Endothelial cell (in vitro differentiated cells): ENCODE measurements at regions not wholly inside any gene's neighbourhood (a gene's known extent, or its start where the extent isn't known, plus 50 kb on each side); places are given as distances from the start of the nearest gene placed in this dataset.
"Not testable (repeated sequence)": the region's sequence is repeated elsewhere in the genome, so short reads cannot be mapped to it uniquely, and the experiment has no call there.

Experiments used
- DNase-seq: peaks from one replicate; pipeline ENCODE4 v3.0.0; 2021; ENCODE audit warnings: low spot score
- H3K27ac Mint-ChIP-seq: one replicate; pipeline ENCODE4 v1.8.0; 2021; ENCODE audit warnings: mixed read lengths, inconsistent platforms; ENCODE audit not compliant: unreplicated experiment
- H3K27me3 Mint-ChIP-seq: one replicate; pipeline ENCODE4 v1.8.0; 2021; ENCODE audit warnings: mild to moderate bottlenecking, moderate library complexity, mixed read lengths, inconsistent platforms; ENCODE audit not compliant: unreplicated experiment
- H3K36me3 Mint-ChIP-seq: one replicate; pipeline ENCODE4 v1.8.0; 2021; ENCODE audit warnings: mild to moderate bottlenecking, low read depth, mixed read lengths, inconsistent platforms; ENCODE audit not compliant: unreplicated experiment
- H3K4me1 Mint-ChIP-seq: one replicate; pipeline ENCODE4 v1.8.0; 2021; ENCODE audit warnings: mild to moderate bottlenecking, mixed read lengths, inconsistent platforms; ENCODE audit not compliant: unreplicated experiment
- H3K4me3 Mint-ChIP-seq: one replicate; pipeline ENCODE4 v1.8.0; 2021; ENCODE audit warnings: mild to moderate bottlenecking, mixed read lengths, inconsistent platforms; ENCODE audit not compliant: unreplicated experiment
- H3K9me3 Mint-ChIP-seq: one replicate; pipeline ENCODE4 v1.8.0; 2021; ENCODE audit warnings: mixed read lengths, inconsistent platforms; ENCODE audit not compliant: unreplicated experiment
- CTCF ChIP-seq: fragments of 200-600 bp; sonication (generic); IDR thresholded peaks from one replicate; pipeline ENCODE4 v1.5.0; 2021; ENCODE audit warnings: antibody characterized with exemption; ENCODE audit not compliant: unreplicated experiment

- Mint-ChIP-seq H3K27me3 (peaks cover 8% of the 10 kb centered on the region), H3K36me3 (no peaks in the 10 kb centered on the region), H3K27ac (no peak overlapping the region)
These were observed 301.3 kb upstream of the IGF1R start for GRCh38 chr15:98347001-98347400.

DNA sequence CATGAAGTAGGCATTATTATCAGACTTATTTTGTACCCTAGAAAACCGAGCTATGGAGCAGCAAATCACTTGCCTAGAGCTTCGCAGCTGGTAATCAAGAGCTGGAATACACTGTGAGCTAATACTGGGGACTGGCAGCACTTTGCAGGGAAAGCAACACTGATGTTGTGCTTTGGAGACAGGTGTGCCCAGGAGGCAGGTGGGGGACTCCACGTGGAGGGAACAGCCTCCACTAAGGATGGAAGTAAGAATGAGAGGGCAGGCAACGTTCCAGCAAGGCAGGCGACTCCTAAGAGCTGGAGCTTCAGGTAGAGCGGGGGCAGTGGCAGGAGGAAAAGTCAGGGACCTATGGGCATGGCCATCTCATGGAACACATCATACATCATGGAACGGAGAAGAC, 300.5 kb upstream of the IGF1R start:
- no peak for TF ChIP-seq CTCF
- no peak for DNase-seq
- Mint-ChIP-seq H3K36me3 (no peaks in the 10 kb centered on the region), H3K9me3 (peaks cover 8% of the 10 kb centered on the region), H3K4me1 (no peaks in the 10 kb centered on the region), H3K27ac (no peak overlapping the region), H3K4me3 (no peak overlapping the region), H3K27me3 (peaks cover 8% of the 10 kb centered on the region)

More at GRCh38 chr15:98347001-98347400, 301.3 kb upstream of the IGF1R start:
- H3K9me3 Mint-ChIP-seq = peaks cover 8% of the 10 kb centered on the region
- no peak for TF ChIP-seq CTCF
- DNase-seq = no peak
- H3K4me1 Mint-ChIP-seq = no peaks in the 10 kb centered on the region
- H3K4me3 Mint-ChIP-seq = no peak overlapping the region

DNA sequence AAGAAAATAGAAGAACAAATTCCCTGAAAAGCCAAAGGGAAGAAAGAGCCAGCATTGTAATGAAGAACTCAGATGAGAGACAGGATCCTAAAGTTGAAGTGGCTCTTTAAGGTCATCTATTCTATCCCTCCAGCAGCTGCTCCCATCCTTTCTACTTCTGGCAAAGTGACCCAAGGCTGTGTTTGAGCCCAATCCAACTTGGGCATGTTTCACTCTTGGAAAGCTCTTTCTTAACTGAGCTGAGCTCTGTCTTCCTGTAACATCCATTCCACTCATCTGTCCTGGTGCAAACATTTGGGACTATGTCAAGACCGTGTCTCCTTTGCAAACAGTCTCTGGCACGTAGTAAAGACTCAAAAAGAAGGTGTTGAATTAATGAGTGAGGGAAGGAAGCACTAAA, 298.1 kb upstream of the IGF1R start:
- no peaks in the 10 kb centered on the region for H3K36me3 Mint-ChIP-seq
- H3K27ac Mint-ChIP-seq = no peak overlapping the region
- no peaks in the 10 kb centered on the region for H3K4me1 Mint-ChIP-seq
- H3K27me3 Mint-ChIP-seq = peaks cover 6% of the 10 kb centered on the region
- TF ChIP-seq CTCF = no peak
- H3K4me3 Mint-ChIP-seq = no peak overlapping the region
- peaks cover 4% of the 10 kb centered on the region for H3K9me3 Mint-ChIP-seq
- no peak for DNase-seq

DNA sequence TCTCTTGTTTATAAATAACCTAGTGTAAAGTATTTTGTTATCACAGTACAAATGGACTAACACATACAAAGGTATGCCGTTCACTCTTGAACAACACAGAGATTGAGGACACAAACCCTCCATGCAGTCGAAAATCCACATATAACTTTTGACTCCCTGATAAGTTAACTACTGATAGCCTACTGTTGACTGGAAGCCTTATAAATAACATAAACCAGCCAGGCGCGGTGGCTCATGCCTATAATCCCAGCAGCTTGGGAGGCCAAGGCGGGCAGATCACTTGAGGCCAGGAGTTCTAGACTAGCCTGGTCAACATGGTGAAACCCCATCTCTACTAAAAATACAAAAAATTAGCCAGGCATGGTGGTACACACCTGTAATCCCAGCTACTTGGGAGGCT, 290.1 kb upstream of the IGF1R start:
- H3K36me3 Mint-ChIP-seq, H3K4me3 Mint-ChIP-seq, H3K27ac Mint-ChIP-seq, DNase-seq, H3K27me3 Mint-ChIP-seq, H3K4me1 Mint-ChIP-seq, H3K9me3 Mint-ChIP-seq: not testable (repeated sequence)

DNA sequence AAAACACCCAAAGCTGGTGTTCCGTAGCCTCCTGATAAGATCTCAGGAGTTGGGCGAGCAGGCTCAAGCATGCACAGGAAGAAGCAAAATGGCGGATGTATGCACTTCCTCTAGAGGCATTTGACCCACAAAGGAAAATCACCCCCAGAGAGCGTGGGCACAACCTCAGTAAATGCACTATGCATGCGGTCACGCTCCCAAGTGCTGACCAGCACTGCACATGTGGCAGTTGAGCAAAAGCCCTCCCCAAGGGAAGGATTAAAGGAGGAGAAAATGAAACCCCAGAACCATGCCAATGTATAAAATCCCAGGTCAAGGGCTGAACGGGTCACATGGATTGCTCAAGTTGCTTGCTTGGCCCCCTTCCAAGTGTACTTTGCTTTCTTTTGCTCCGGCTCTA, 289.4 kb upstream of the IGF1R start:
- Mint-ChIP-seq H3K36me3 (no peaks in the 10 kb centered on the region), H3K9me3 (no peaks in the 10 kb centered on the region), H3K4me1 (no peaks in the 10 kb centered on the region), H3K4me3 (no peak overlapping the region), H3K27ac (no peak overlapping the region), H3K27me3 (no peaks in the 10 kb centered on the region)
- TF ChIP-seq CTCF = no peak
- DNase-seq = no peak

DNA sequence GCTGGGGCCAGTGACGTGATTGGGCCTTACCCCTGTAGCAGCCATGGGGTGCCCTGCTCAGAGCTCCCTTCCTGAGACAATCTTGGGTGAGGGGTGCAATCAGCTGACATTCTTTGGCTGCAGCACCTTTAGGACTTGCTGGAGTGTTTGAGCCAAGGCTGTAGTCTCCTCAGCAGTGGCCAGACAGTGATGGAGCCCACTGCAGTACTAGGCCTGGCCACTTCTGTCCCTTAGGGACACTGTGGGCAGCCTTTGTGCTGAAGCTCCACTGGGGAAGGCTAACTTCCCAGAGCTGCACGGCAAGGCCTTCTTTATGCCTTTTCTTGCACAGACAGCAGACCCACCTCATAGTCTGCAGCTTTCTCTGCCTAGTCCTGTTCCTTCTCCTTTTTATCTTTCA, 284.9 kb upstream of the IGF1R start:
- no peaks in the 10 kb centered on the region for H3K4me1 Mint-ChIP-seq
- no peak overlapping the region for H3K27ac Mint-ChIP-seq
- no peak for DNase-seq
- no peak overlapping the region for H3K4me3 Mint-ChIP-seq
- no peaks in the 10 kb centered on the region for H3K36me3 Mint-ChIP-seq
- TF ChIP-seq CTCF = no peak
- peaks cover 1% of the 10 kb centered on the region for H3K27me3 Mint-ChIP-seq
- H3K9me3 Mint-ChIP-seq = no peaks in the 10 kb centered on the region
